SK-N-SH treated with all-trans-retinoic acid at 6 μM for 48 hours (cell line): ENCODE measurements at regions not wholly inside any gene's neighbourhood (a gene's known extent, or its start where the extent isn't known, plus 50 kb on each side); places are given as distances from the start of the nearest gene placed in this dataset.

Experiments used
- ATAC-seq: fragments of 200-7000 bp; cut with Tn5 transposase; 3 replicates; pipeline ENCODE4 v1.9.1; 2020; ENCODE audit warnings: mild to moderate bottlenecking, moderate library complexity
- ARNTL ChIP-seq: fragments of 450-650 bp; formaldehyde crosslinking; IDR thresholded peaks from 2 replicates; pipeline ENCODE4 v1.5.0; 2020; ENCODE audit warnings: low read depth, mild to moderate bottlenecking, moderate library complexity, borderline replicate concordance
- BACH2 ChIP-seq: fragments of 250-450 bp; sonication (Bioruptor Pico); IDR thresholded peaks from 2 replicates; pipeline ENCODE4 v1.9.0; 2021; ENCODE audit warnings: mild to moderate bottlenecking, borderline replicate concordance
- CSDC2 ChIP-seq: fragments of 250-450 bp; sonication (Bioruptor Pico); IDR thresholded peaks from 2 replicates; pipeline ENCODE4 v1.5.0; 2020; ENCODE audit warnings: mild to moderate bottlenecking, moderate library complexity
- ESRRG ChIP-seq: fragments of 250-450 bp; sonication (Bioruptor Pico); IDR thresholded peaks from 2 replicates; pipeline ENCODE4 v1.6.1; 2021; ENCODE audit warnings: mild to moderate bottlenecking
- GLIS3 ChIP-seq: fragments of 250-450 bp; sonication (Bioruptor Pico); IDR thresholded peaks from 2 replicates; pipeline ENCODE4 v1.5.0; 2020; ENCODE audit warnings: mild to moderate bottlenecking, moderate library complexity
- ISL1 ChIP-seq: fragments of 250-450 bp; sonication (Bioruptor Pico); IDR thresholded peaks from 2 replicates; pipeline ENCODE4 v2.1.2; 2022; ENCODE audit warnings: mild to moderate bottlenecking, moderate library complexity
- OSR1 ChIP-seq: fragments of 250-450 bp; sonication (Bioruptor Pico); IDR thresholded peaks from 2 replicates; pipeline ENCODE4 v1.8.0; 2022; ENCODE audit warnings: moderate library complexity, mild to moderate bottlenecking, inconsistent platforms
- PPARA ChIP-seq: fragments of 250-450 bp; sonication (Bioruptor Pico); IDR thresholded peaks from 2 replicates; pipeline ENCODE4 v1.5.0; 2020; ENCODE audit warnings: mild to moderate bottlenecking, borderline replicate concordance
- RARB ChIP-seq: fragments of 250-450 bp; sonication (Bioruptor Pico); IDR thresholded peaks from 2 replicates; pipeline ENCODE4 v1.8.0; 2021; ENCODE audit warnings: mild to moderate bottlenecking, moderate library complexity
- SNAI2 ChIP-seq: fragments of 250-450 bp; sonication (Bioruptor Pico); IDR thresholded peaks from 2 replicates; pipeline ENCODE4 v1.5.0; 2020; ENCODE audit warnings: mild to moderate bottlenecking, moderate library complexity
- TCF4 ChIP-seq: fragments of 250-450 bp; sonication (Bioruptor Pico); IDR thresholded peaks from 2 replicates; pipeline ENCODE4 v1.8.0; 2021; ENCODE audit warnings: mild to moderate bottlenecking, moderate library complexity, borderline replicate concordance
- TOX ChIP-seq: fragments of 250-450 bp; sonication (Bioruptor Pico); IDR thresholded peaks from 2 replicates; pipeline ENCODE4 v1.8.0; 2021; ENCODE audit warnings: mild to moderate bottlenecking, moderate library complexity, borderline replicate concordance
- ZC3H10 ChIP-seq: fragments of 250-450 bp; sonication (Bioruptor Pico); IDR thresholded peaks from 2 replicates; pipeline ENCODE4 v1.5.1; 2021; ENCODE audit warnings: mild to moderate bottlenecking, moderate library complexity
- ZFP3 ChIP-seq: fragments of 250-450 bp; sonication (Bioruptor Pico); IDR thresholded peaks from 2 replicates; pipeline ENCODE4 v1.5.0; 2020; ENCODE audit warnings: mild to moderate bottlenecking, moderate library complexity
- ZFP30 ChIP-seq: fragments of 450-650 bp; formaldehyde crosslinking; IDR thresholded peaks from 2 replicates; pipeline ENCODE4 v1.5.0; 2022; ENCODE audit warnings: mild to moderate bottlenecking, moderate library complexity
- ZNF565 ChIP-seq: fragments of 450-650 bp; formaldehyde crosslinking; conservative IDR thresholded peaks from 2 replicates; pipeline ENCODE4 v1.5.0; 2020; ENCODE audit warnings: low read depth, mild to moderate bottlenecking, moderate library complexity
- TF ChIP-seq, protein P1 (sequence below): fragments of 250-450 bp; sonication (Bioruptor Pico); IDR thresholded peaks from 2 replicates; pipeline ENCODE4 v1.8.0; 2020; ENCODE audit warnings: mild to moderate bottlenecking, moderate library complexity, borderline replicate concordance
- TF ChIP-seq, protein P2 (sequence below): fragments of 250-450 bp; sonication (Bioruptor Pico); IDR thresholded peaks from 2 replicates; pipeline ENCODE4 v1.5.0; 2020; ENCODE audit warnings: mild to moderate bottlenecking, moderate library complexity
- TF ChIP-seq, protein P3 (sequence below): fragments of 250-450 bp; sonication (Bioruptor Pico); IDR thresholded peaks from 2 replicates; pipeline ENCODE4 v1.8.0; 2021; ENCODE audit warnings: low read depth, mild to moderate bottlenecking, moderate library complexity, borderline replicate concordance
- TF ChIP-seq, protein P4 (sequence below): fragments of 250-450 bp; sonication (Bioruptor Pico); IDR thresholded peaks from 2 replicates; pipeline ENCODE4 v1.5.1; 2020; ENCODE audit warnings: low read depth, mild to moderate bottlenecking, moderate library complexity

DNA sequence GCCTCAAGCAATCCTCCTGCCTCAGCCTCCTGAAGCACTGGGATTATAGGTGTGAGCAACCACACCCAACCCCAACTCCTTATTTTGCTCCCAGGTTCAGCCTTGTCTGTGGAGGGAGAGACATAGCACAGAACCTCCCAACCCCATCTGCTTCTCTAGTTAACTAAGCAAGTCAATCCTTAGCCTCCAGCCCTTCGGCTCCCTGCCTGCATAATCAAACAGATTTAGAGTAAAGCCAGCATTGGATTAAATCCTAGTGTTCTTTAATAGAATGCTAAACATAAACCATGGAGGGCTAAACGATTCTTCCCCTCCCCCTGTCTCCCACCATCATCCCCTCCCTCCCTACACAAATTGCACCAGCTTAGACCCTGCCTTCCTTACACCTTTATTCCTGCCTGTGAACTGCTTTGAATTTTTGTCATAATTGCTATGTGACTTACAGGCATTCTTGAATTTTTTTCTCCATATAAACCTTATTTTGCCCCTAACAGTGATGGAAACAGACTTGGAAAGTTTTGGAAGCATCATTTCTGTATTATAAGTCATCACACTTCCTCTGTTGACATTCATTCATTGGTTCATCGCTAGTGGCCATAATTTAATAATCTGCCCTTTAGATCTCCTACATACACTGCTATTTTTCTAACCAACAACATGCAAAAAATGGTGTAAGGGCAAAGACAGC is 72.6 kb upstream of the TOMM7 start (continued):
- TF ChIP-seq ARNTL (CRISPR knock-in tag) = no peak
- TF ChIP-seq, all 23 proteins: peak for 0

DNA sequence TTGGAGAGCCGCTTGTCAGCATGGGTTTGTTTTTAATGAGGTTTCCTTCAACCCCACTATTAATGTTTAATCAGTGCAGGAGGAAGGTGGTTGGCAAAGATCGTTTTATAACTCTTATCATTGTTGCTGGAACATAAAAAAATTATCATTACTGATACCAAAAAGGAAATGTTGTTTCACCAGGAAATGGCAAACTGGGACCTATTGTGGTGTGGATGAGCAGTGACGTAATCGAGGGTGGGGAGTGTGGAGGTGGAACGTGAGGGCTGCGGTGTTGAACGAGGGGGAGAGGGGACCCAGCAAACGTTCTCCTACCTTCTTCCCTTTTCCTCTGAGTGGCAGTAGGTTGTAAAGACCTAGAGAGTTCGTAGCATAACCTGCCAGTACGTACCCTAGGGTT is 71.9 kb upstream of the TOMM7 start:
- no peak for ATAC-seq
- no peak for TF ChIP-seq SNAI2
- TF ChIP-seq TOX = no peak

DNA sequence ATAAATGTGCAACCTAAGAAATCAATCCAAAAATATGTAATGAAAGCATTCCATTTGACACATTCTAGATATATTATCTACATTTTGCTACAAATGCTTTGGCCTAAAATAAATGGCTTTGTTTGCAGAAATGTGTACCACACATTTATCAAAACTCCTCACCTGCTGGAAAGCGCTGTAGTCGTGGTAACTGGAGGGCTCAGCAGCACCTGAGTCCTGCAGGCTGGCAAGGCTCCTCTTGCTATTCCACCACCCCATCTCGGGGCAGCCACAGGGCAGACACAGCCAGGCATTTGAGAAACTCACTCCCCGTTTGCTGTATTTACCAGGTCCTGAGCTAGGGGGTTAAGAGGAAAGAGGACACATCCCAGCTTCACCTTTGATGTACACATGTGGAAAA is 68.1 kb upstream of the TOMM7 start:
- TF ChIP-seq CSDC2 (CRISPR knock-in tag) = no peak
- no peak for TF ChIP-seq BACH2
- no peak for TF ChIP-seq ISL1 (CRISPR knock-in tag)
- TF ChIP-seq PPARA (CRISPR knock-in tag) = no peak
- no peak for TF ChIP-seq ZFP30 (CRISPR knock-in tag)
- TF ChIP-seq ZC3H10 (CRISPR knock-in tag) = no peak
- no peak for TF ChIP-seq SNAI2
- no peak for TF ChIP-seq RARB (CRISPR knock-in tag)
- TF ChIP-seq, protein P1, sequence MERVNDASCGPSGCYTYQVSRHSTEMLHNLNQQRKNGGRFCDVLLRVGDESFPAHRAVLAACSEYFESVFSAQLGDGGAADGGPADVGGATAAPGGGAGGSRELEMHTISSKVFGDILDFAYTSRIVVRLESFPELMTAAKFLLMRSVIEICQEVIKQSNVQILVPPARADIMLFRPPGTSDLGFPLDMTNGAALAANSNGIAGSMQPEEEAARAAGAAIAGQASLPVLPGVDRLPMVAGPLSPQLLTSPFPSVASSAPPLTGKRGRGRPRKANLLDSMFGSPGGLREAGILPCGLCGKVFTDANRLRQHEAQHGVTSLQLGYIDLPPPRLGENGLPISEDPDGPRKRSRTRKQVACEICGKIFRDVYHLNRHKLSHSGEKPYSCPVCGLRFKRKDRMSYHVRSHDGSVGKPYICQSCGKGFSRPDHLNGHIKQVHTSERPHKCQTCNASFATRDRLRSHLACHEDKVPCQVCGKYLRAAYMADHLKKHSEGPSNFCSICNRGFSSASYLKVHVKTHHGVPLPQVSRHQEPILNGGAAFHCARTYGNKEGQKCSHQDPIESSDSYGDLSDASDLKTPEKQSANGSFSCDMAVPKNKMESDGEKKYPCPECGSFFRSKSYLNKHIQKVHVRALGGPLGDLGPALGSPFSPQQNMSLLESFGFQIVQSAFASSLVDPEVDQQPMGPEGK (CRISPR knock-in tag) = no peak
- no peak for TF ChIP-seq OSR1 (CRISPR knock-in tag)
- TF ChIP-seq, protein P2, sequence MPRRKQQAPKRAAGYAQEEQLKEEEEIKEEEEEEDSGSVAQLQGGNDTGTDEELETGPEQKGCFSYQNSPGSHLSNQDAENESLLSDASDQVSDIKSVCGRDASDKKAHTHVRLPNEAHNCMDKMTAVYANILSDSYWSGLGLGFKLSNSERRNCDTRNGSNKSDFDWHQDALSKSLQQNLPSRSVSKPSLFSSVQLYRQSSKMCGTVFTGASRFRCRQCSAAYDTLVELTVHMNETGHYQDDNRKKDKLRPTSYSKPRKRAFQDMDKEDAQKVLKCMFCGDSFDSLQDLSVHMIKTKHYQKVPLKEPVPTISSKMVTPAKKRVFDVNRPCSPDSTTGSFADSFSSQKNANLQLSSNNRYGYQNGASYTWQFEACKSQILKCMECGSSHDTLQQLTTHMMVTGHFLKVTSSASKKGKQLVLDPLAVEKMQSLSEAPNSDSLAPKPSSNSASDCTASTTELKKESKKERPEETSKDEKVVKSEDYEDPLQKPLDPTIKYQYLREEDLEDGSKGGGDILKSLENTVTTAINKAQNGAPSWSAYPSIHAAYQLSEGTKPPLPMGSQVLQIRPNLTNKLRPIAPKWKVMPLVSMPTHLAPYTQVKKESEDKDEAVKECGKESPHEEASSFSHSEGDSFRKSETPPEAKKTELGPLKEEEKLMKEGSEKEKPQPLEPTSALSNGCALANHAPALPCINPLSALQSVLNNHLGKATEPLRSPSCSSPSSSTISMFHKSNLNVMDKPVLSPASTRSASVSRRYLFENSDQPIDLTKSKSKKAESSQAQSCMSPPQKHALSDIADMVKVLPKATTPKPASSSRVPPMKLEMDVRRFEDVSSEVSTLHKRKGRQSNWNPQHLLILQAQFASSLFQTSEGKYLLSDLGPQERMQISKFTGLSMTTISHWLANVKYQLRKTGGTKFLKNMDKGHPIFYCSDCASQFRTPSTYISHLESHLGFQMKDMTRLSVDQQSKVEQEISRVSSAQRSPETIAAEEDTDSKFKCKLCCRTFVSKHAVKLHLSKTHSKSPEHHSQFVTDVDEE (CRISPR knock-in tag) = no peak
- no peak for TF ChIP-seq ZFP3 (CRISPR knock-in tag)
- TF ChIP-seq ESRRG (CRISPR knock-in tag) = no peak
- TF ChIP-seq, all 23 proteins: peak for 0
- ATAC-seq = no peak

DNA sequence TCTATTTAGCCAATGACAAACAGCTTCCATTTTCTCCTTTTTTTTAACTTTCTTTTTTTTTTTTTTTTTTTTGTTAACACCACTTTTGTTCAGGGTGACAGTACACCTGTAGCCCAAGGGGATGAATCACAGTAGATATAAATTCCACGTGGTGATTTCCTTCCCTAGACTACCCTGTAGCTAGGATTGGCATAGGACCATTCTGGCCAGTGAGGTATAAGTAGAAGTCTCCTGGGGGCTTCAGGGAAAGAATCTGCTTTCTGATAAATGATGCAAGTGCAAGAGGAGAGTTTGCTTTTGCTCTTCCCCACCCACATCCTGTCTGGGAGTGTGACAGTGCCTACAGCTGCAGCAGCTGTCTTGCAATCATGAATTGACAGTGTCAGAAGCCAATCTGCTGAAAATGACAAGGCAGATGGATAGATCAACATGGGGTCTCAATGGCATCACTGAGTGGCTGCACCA is 63.2 kb upstream of the TOMM7 start:
- ATAC-seq = no peak
- TF ChIP-seq OSR1 (CRISPR knock-in tag) = no peak
- no peak for TF ChIP-seq ZC3H10 (CRISPR knock-in tag)
- TF ChIP-seq, protein P3, sequence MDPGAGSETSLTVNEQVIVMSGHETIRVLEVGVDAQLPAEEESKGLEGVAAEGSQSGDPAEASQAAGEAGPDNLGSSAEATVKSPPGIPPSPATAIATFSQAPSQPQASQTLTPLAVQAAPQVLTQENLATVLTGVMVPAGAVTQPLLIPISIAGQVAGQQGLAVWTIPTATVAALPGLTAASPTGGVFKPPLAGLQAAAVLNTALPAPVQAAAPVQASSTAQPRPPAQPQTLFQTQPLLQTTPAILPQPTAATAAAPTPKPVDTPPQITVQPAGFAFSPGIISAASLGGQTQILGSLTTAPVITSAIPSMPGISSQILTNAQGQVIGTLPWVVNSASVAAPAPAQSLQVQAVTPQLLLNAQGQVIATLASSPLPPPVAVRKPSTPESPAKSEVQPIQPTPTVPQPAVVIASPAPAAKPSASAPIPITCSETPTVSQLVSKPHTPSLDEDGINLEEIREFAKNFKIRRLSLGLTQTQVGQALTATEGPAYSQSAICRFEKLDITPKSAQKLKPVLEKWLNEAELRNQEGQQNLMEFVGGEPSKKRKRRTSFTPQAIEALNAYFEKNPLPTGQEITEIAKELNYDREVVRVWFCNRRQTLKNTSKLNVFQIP (CRISPR knock-in tag) = no peak
- no peak for TF ChIP-seq BACH2
- no peak for TF ChIP-seq TOX
- TF ChIP-seq RARB (CRISPR knock-in tag) = no peak
- no peak for TF ChIP-seq PPARA (CRISPR knock-in tag)
- TF ChIP-seq, protein P1 (CRISPR knock-in tag) = no peak
- TF ChIP-seq ZNF565 (CRISPR knock-in tag) = no peak
- TF ChIP-seq, protein P4, sequence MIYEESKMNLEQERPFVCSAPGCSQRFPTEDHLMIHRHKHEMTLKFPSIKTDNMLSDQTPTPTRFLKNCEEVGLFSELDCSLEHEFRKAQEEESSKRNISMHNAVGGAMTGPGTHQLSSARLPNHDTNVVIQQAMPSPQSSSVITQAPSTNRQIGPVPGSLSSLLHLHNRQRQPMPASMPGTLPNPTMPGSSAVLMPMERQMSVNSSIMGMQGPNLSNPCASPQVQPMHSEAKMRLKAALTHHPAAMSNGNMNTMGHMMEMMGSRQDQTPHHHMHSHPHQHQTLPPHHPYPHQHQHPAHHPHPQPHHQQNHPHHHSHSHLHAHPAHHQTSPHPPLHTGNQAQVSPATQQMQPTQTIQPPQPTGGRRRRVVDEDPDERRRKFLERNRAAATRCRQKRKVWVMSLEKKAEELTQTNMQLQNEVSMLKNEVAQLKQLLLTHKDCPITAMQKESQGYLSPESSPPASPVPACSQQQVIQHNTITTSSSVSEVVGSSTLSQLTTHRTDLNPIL (CRISPR knock-in tag) = no peak
- no peak for TF ChIP-seq TCF4 (CRISPR knock-in tag)
- no peak for TF ChIP-seq CSDC2 (CRISPR knock-in tag)
- TF ChIP-seq, protein P2 (CRISPR knock-in tag) = no peak
- TF ChIP-seq GLIS3 (CRISPR knock-in tag) = no peak
- TF ChIP-seq SNAI2 = no peak
